ENCODE measurements at regions not wholly inside any gene's neighbourhood (a gene's known extent, or its start where the extent isn't known, plus 50 kb on each side); places are given as distances from the start of the nearest gene placed in this dataset.

GRCh38 chrX:5829469-5829868, 399.2 kb downstream of the NLGN4X start:
- ATAC-seq: no peak

GRCh38 chrX:5829060-5829459, 399.6 kb downstream of the NLGN4X start:
- no peak for ATAC-seq

GRCh38 chrX:5823903-5824302, 404.8 kb downstream of the NLGN4X start:
- no peak for ATAC-seq

GRCh38 chrX:5810636-5811035, 418.0 kb downstream of the NLGN4X start:
- no peak for ATAC-seq

GRCh38 chrX:5807181-5807580, 421.5 kb downstream of the NLGN4X start:
- no peak for ATAC-seq

GRCh38 chrX:5802391-5802790, 426.3 kb downstream of the NLGN4X start:
- no peak for ATAC-seq

GRCh38 chrX:5791721-5792120, 436.9 kb downstream of the NLGN4X start:
- no peak for ATAC-seq

- ATAC-seq: no peak
These were observed 439.8 kb downstream of the NLGN4X start for GRCh38 chrX:5788910-5789309.

GRCh38 chrX:5780821-5781220, 447.8 kb downstream of the NLGN4X start:
- ATAC-seq: no peak

GRCh38 chrX:5775846-5776430, 452.7 kb downstream of the NLGN4X start:
- no peak for ATAC-seq

GRCh38 chrX:5774446-5774845, 454.2 kb downstream of the NLGN4X start:
- ATAC-seq: no peak

- no peak for ATAC-seq
These were observed 457.2 kb downstream of the NLGN4X start for GRCh38 chrX:5771441-5771840.

- no peak for ATAC-seq
These were observed 472.1 kb downstream of the NLGN4X start for GRCh38 chrX:5756616-5757015.

GRCh38 chrX:5753291-5753690, 475.4 kb downstream of the NLGN4X start:
- no peak for ATAC-seq

GRCh38 chrX:5752831-5753230, 475.8 kb downstream of the NLGN4X start:
- no peak for ATAC-seq

- no peak for ATAC-seq
These were observed 480.0 kb downstream of the NLGN4X start for GRCh38 chrX:5748586-5749150.

- no peak for ATAC-seq
These were observed 482.4 kb downstream of the NLGN4X start for GRCh38 chrX:5746231-5746630.

GRCh38 chrX:5733501-5733900, 495.2 kb downstream of the NLGN4X start:
- ATAC-seq: no peak

GRCh38 chrX:5730556-5730955, 498.1 kb downstream of the NLGN4X start:
- no peak for ATAC-seq

GRCh38 chrX:5726224-5726623, 502.4 kb downstream of the NLGN4X start:
- no peak for ATAC-seq

GRCh38 chrX:5724123-5724522, 504.5 kb downstream of the NLGN4X start:
- no peak for ATAC-seq

GRCh38 chrX:5718651-5719050, 510.0 kb downstream of the NLGN4X start:
- no peak for ATAC-seq

GRCh38 chrX:5716666-5717065, 512.0 kb downstream of the NLGN4X start:
- no peak for ATAC-seq

GRCh38 chrX:5708251-5708650, 520.4 kb downstream of the NLGN4X start:
- no peak for ATAC-seq

- no peak for ATAC-seq
These were observed 525.8 kb downstream of the NLGN4X start for GRCh38 chrX:5702890-5703289.
